CD14-positive monocyte (primary cell): ENCODE measurements at regions not wholly inside any gene's neighbourhood (a gene's known extent, or its start where the extent isn't known, plus 50 kb on each side); places are given as distances from the start of the nearest gene placed in this dataset. TPM values are rescaled to one million over a fixed set of nuclear protein-coding genes. Genes with fewer than 3 reads are reported as not detected.

ENCODE experiments used
- DNase-seq, 3 donors: peaks; one replicate each; pipeline ENCODE4 v3.0.0-alpha.2; 2011 to 2022
- H2AFZ ChIP-seq: 2 replicates; pipeline ENCODE4 v1.6.0; 2012; ENCODE audit warnings: mild to moderate bottlenecking, low read depth, low read length, inconsistent platforms; ENCODE audit not compliant: insufficient read depth, poor library complexity, severe bottlenecking
- H3K27ac ChIP-seq, 2 donors: 1 replicate in 1 of 2; 2 replicates in 1 of 2; pipeline ENCODE4 v1.5.1; 2012 to 2013; ENCODE audit warnings: low read length in 2 of 2, control low read depth in 1 of 2, inconsistent platforms in 1 of 2, low read depth in 1 of 2, mild to moderate bottlenecking in 1 of 2
- H3K27me3 ChIP-seq, 2 donors: one replicate each; pipeline versions ENCODE4 v1.6.0 to v1.6.1; 2011 to 2013; ENCODE audit warnings: low read length in 2 of 2; ENCODE audit not compliant: control insufficient read depth in 2 of 2, insufficient read depth in 2 of 2
- H3K36me3 ChIP-seq, 2 donors: replicated peaks in 1 of 2; 1 replicate in 1 of 2; 2 replicates in 1 of 2; pipeline versions ENCODE4 v1.5.1 to v1.6.1; 2012 to 2013; ENCODE audit warnings: low read length in 2 of 2, control low read depth in 1 of 2, inconsistent platforms in 1 of 2, mild to moderate bottlenecking in 1 of 2; ENCODE audit not compliant: insufficient read depth in 2 of 2, control insufficient read depth in 1 of 2
- H3K4me1 ChIP-seq, 2 donors: 1 replicate in 1 of 2; 2 replicates in 1 of 2; pipeline versions ENCODE4 v1.5.1 to v1.6.1; 2012 to 2013; ENCODE audit warnings: low read length in 2 of 2, control low read depth in 1 of 2, inconsistent platforms in 1 of 2, mild to moderate bottlenecking in 1 of 2, moderate library complexity in 1 of 2; ENCODE audit not compliant: insufficient read depth in 2 of 2, control insufficient read depth in 1 of 2
- H3K4me2 ChIP-seq: replicated peaks from 2 replicates; pipeline ENCODE3; 2012; ENCODE audit warnings: low read length, moderate library complexity, mild to moderate bottlenecking; ENCODE audit not compliant: poor library complexity, severe bottlenecking; ENCODE audit errors: extremely low read depth
- H3K4me3 ChIP-seq, 3 experiments: fragments of 200-600 bp in 1 of 3; sonication (generic) in 1 of 3; replicated peaks in 1 of 3; 1 replicate in 2 of 3; 2 replicates in 1 of 3; pipeline ENCODE4 v1.5.1; 2011 to 2013; ENCODE audit warnings: low read length in 3 of 3, mild to moderate bottlenecking in 3 of 3, control low read depth in 2 of 3, low read depth in 2 of 3, inconsistent platforms in 1 of 3, moderate library complexity in 1 of 3
- H3K79me2 ChIP-seq: 2 replicates; pipeline ENCODE4 v1.6.0; 2012; ENCODE audit warnings: mild to moderate bottlenecking, control low read depth, inconsistent platforms, low read length, moderate library complexity; ENCODE audit not compliant: insufficient read depth
- H3K9ac ChIP-seq: 2 replicates; pipeline ENCODE4 v1.6.0; 2017; ENCODE audit warnings: low read length, mild to moderate bottlenecking; ENCODE audit not compliant: insufficient read depth, poor library complexity, severe bottlenecking
- H3K9me3 ChIP-seq, 2 donors: replicated peaks in 1 of 2; 1 replicate in 1 of 2; 2 replicates in 1 of 2; pipeline versions ENCODE4 v1.5.1 to v1.6.1; 2012 to 2013; ENCODE audit warnings: low read length in 2 of 2, control low read depth in 1 of 2; ENCODE audit not compliant: control insufficient read depth in 1 of 2, insufficient read depth in 1 of 2
- H4K20me1 ChIP-seq: 2 replicates; pipeline ENCODE4 v1.6.0; 2012; ENCODE audit warnings: mild to moderate bottlenecking, low read length, control low read depth, moderate library complexity; ENCODE audit not compliant: insufficient read depth
- H3K27ac Mint-ChIP-seq, 7 donors: one replicate each; pipeline ENCODE4 v1.8.0; 2020; ENCODE audit warnings: mild to moderate bottlenecking in 7 of 7, mixed read lengths in 7 of 7, moderate library complexity in 6 of 7, inconsistent platforms in 2 of 7
- H3K27me3 Mint-ChIP-seq, 3 donors: one replicate each; pipeline ENCODE4 v1.8.0; 2021 to 2022; ENCODE audit warnings: low read depth in 3 of 3, mild to moderate bottlenecking in 3 of 3, mixed read lengths in 3 of 3, moderate library complexity in 3 of 3, inconsistent platforms in 1 of 3
- H3K36me3 Mint-ChIP-seq, 2 donors: one replicate each; pipeline ENCODE4 v1.8.0; 2020; ENCODE audit warnings: mixed read lengths in 2 of 2, inconsistent platforms in 1 of 2, mild to moderate bottlenecking in 1 of 2
- H3K4me1 Mint-ChIP-seq: one replicate; pipeline ENCODE4 v1.8.0; 2020; ENCODE audit warnings: mild to moderate bottlenecking, mixed read lengths
- H3K4me3 Mint-ChIP-seq, 2 donors: one replicate each; pipeline ENCODE4 v1.8.0; 2020; ENCODE audit warnings: mild to moderate bottlenecking in 2 of 2, mixed read lengths in 2 of 2, moderate library complexity in 1 of 2
- H3K9me3 Mint-ChIP-seq, 7 donors: one replicate each; pipeline ENCODE4 v1.8.0; 2020 to 2022; ENCODE audit warnings: mixed read lengths in 7 of 7, mild to moderate bottlenecking in 6 of 7, moderate library complexity in 6 of 7, inconsistent platforms in 2 of 7
- WGBS: methylation state at CpG from one replicate; pipeline ENCODE4 v1.1.5; 2013; ENCODE audit warnings: missing lambda C conversion rate; ENCODE audit not compliant: insufficient coverage; 5-methylcytosine and 5-hydroxymethylcytosine counted together
- intact Hi-C, 2 donors: fragments of 100-400 bp; cut with micrococcal nuclease; formaldehyde crosslinking; loops; one replicate each; pipeline versions ENCODE4 v1.15.0 to v1.15.1; 2023
- small RNA-seq: library from RNA; depleted of rRNA; stranded (forward); fragments of <200 nt; gene quantifications from one replicate; pipeline ENCODE3, GENCODE V24; 2012; ENCODE audit warnings: low read depth; ENCODE audit not compliant: insufficient read length
- TF ChIP-seq, protein P1 (sequence below): fragments of 200-600 bp; IDR thresholded peaks from one replicate; pipeline ENCODE4 v1.8.0; 2022; ENCODE audit warnings: antibody characterized with exemption, mild to moderate bottlenecking

DNA sequence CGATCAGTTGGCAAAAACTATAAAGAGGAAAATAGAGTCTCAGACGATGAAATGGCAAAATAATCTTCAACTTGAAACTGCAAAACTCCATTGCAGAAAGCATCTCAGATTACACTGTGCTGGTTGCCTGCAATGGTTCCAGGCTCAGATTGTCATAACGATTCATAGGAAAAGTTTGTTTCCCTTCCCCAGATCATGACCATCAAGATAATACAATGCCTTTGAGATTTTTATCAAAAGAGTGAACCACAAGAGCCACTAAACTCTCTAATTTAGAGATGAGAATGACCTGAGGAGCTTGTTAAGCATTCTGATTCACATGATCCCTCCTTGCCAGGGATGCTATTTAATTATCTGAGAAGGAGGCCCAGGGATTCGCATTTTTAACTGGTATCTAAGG, 52.6 kb upstream of the ITGA1 start:
- Histone ChIP-seq H3K27me3 (no peaks in the 10 kb centered on the region), H3K36me3 (no peaks in the 10 kb centered on the region), H3K9ac (no peak overlapping the region), H3K9me3 (peaks cover 0 to 4% of the 10 kb centered on the region in 2 donors), H3K27ac (no peak overlapping the region), H3K4me1 (no peaks in the 10 kb centered on the region), H3K79me2 (no peaks in the 10 kb centered on the region), H2AFZ (no peak overlapping the region), H3K4me3 (no peak overlapping the region), H3K4me2 (no peak overlapping the region), H4K20me1 (no peaks in the 10 kb centered on the region)
- peaks cover 2% of the 10 kb centered on the region for H3K4me1 Mint-ChIP-seq
- no peak overlapping the region for H3K4me3 Mint-ChIP-seq
- peaks cover 0 to 10% (median 5%) of the 10 kb centered on the region in 7 donors for H3K9me3 Mint-ChIP-seq
- TF ChIP-seq, protein P1, sequence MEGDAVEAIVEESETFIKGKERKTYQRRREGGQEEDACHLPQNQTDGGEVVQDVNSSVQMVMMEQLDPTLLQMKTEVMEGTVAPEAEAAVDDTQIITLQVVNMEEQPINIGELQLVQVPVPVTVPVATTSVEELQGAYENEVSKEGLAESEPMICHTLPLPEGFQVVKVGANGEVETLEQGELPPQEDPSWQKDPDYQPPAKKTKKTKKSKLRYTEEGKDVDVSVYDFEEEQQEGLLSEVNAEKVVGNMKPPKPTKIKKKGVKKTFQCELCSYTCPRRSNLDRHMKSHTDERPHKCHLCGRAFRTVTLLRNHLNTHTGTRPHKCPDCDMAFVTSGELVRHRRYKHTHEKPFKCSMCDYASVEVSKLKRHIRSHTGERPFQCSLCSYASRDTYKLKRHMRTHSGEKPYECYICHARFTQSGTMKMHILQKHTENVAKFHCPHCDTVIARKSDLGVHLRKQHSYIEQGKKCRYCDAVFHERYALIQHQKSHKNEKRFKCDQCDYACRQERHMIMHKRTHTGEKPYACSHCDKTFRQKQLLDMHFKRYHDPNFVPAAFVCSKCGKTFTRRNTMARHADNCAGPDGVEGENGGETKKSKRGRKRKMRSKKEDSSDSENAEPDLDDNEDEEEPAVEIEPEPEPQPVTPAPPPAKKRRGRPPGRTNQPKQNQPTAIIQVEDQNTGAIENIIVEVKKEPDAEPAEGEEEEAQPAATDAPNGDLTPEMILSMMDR = no peak
- H3K27ac Mint-ChIP-seq = no peak overlapping the region
- DNase-seq = no peak
- WGBS = no CpG with 5 or more reads among the region's 4 CpGs
- H3K36me3 Mint-ChIP-seq = no peaks in the 10 kb centered on the region
- peaks cover 0 to 2% (median 0%) of the 10 kb centered on the region in 3 donors for H3K27me3 Mint-ChIP-seq
- intact Hi-C loops = no loop called here

Small RNA genes in the stretch of these regions (small RNA-seq; reads per million reads assigned to genes)
- gene RPS17P11 = not detected
